ENCODE measurements at regions not wholly inside any gene's neighbourhood (a gene's known extent, or its start where the extent isn't known, plus 50 kb on each side); places are given as distances from the start of the nearest gene placed in this dataset.

- TF ChIP-seq GATA2 (IDR thresholded peaks at IDR 0.05; ENCODE audit: low read depth, low read length) (no peak), GATA3 (IDR thresholded peaks at IDR 0.05; ENCODE audit: low read depth, low read length) (no peak)
Observed at GRCh38 chr13:65314008-65314407, 1916.1 kb downstream of the PCDH9 start.

- TF ChIP-seq GATA3 (IDR thresholded peaks at IDR 0.05; ENCODE audit: low read depth, low read length), result no peak
Observed at GRCh38 chr13:65310663-65311328, 1919.3 kb downstream of the PCDH9 start.

- no peak for TF ChIP-seq GATA2 (IDR thresholded peaks at IDR 0.05; ENCODE audit: low read depth, low read length)
- no peak for TF ChIP-seq GATA3 (IDR thresholded peaks at IDR 0.05; ENCODE audit: low read depth, low read length)
Observed at GRCh38 chr13:65309906-65310305, 1920.2 kb downstream of the PCDH9 start.

- TF ChIP-seq GATA2 (IDR thresholded peaks at IDR 0.05; ENCODE audit: low read depth, low read length) (no peak), GATA3 (IDR thresholded peaks at IDR 0.05; ENCODE audit: low read depth, low read length) (no peak)
Observed at GRCh38 chr13:65307056-65307455, 1923.1 kb downstream of the PCDH9 start.

GRCh38 chr13:65302691-65303090 lies 1927.4 kb downstream of the PCDH9 start:
- no peak for TF ChIP-seq GATA3 (IDR thresholded peaks at IDR 0.05; ENCODE audit: low read depth, low read length)
- TF ChIP-seq GATA2 (IDR thresholded peaks at IDR 0.05; ENCODE audit: low read depth, low read length), result no peak

- no peak for TF ChIP-seq GATA3 (IDR thresholded peaks at IDR 0.05; ENCODE audit: low read depth, low read length)
Observed at GRCh38 chr13:65301506-65301905, 1928.6 kb downstream of the PCDH9 start.

GRCh38 chr13:65300220-65300619 lies 1929.9 kb downstream of the PCDH9 start:
- TF ChIP-seq GATA3 (IDR thresholded peaks at IDR 0.05; ENCODE audit: low read depth, low read length), result no peak
- no peak for TF ChIP-seq GATA2 (IDR thresholded peaks at IDR 0.05; ENCODE audit: low read depth, low read length)

GRCh38 chr13:65293530-65294198 lies 1936.5 kb downstream of the PCDH9 start:
- TF ChIP-seq GATA2 (IDR thresholded peaks at IDR 0.05; ENCODE audit: low read depth, low read length), result no peak
- TF ChIP-seq GATA3 (IDR thresholded peaks at IDR 0.05; ENCODE audit: low read depth, low read length), result no peak

- TF ChIP-seq GATA2 (IDR thresholded peaks at IDR 0.05; ENCODE audit: low read depth, low read length) (peak; percentile 85), GATA3 (IDR thresholded peaks at IDR 0.05; ENCODE audit: low read depth, low read length) (peak; percentile 64; the same call in 1 of the 2 replicates)
Observed at GRCh38 chr13:65292488-65292901, 1937.6 kb downstream of the PCDH9 start.

GRCh38 chr13:65287405-65287804 lies 1942.7 kb downstream of the PCDH9 start:
- TF ChIP-seq GATA3 (IDR thresholded peaks at IDR 0.05; ENCODE audit: low read depth, low read length), result no peak

GRCh38 chr13:65275838-65276630 lies 1954.1 kb downstream of the PCDH9 start:
- TF ChIP-seq GATA3 (IDR thresholded peaks at IDR 0.05; ENCODE audit: low read depth, low read length), result no peak
- no peak for TF ChIP-seq GATA2 (IDR thresholded peaks at IDR 0.05; ENCODE audit: low read depth, low read length)

GRCh38 chr13:65275108-65275507 lies 1955.0 kb downstream of the PCDH9 start:
- TF ChIP-seq GATA2 (IDR thresholded peaks at IDR 0.05; ENCODE audit: low read depth, low read length), result no peak
- TF ChIP-seq GATA3 (IDR thresholded peaks at IDR 0.05; ENCODE audit: low read depth, low read length), result no peak

GRCh38 chr13:65268009-65268408 lies 1962.1 kb downstream of the PCDH9 start:
- no peak for TF ChIP-seq GATA2 (IDR thresholded peaks at IDR 0.05; ENCODE audit: low read depth, low read length)
- no peak for TF ChIP-seq GATA3 (IDR thresholded peaks at IDR 0.05; ENCODE audit: low read depth, low read length)

GRCh38 chr13:65265988-65266387 lies 1964.1 kb downstream of the PCDH9 start:
- no peak for TF ChIP-seq GATA3 (IDR thresholded peaks at IDR 0.05; ENCODE audit: low read depth, low read length)
- TF ChIP-seq GATA2 (IDR thresholded peaks at IDR 0.05; ENCODE audit: low read depth, low read length), result no peak

- TF ChIP-seq GATA2 (IDR thresholded peaks at IDR 0.05; ENCODE audit: low read depth, low read length) (no peak), GATA3 (IDR thresholded peaks at IDR 0.05; ENCODE audit: low read depth, low read length) (no peak)
Observed at GRCh38 chr13:65264066-65264465, 1966.1 kb downstream of the PCDH9 start.
